GM12878 (cell line): ENCODE measurements at regions not wholly inside any gene's neighbourhood (a gene's known extent, or its start where the extent isn't known, plus 50 kb on each side); places are given as distances from the start of the nearest gene placed in this dataset.

ENCODE experiments used
- ATAC-seq: fragments of 200-7000 bp; cut with Tn5 transposase; 3 replicates; pipeline ENCODE4 v1.9.1; 2020; ENCODE audit warnings: mild to moderate bottlenecking, moderate library complexity
- BruUV-seq: library from RNA; stranded (reverse); fragments of 400-500 nt; replicated peaks from 2 replicates; lab custom pipeline; 2021; lab: Mats Ljungman, UMichigan
- CTCF ChIA-PET: fragments of 300-600 bp; sonication (Branson Sonifier 250); formaldehyde crosslinking; extraction: SDS; loops from one replicate; lab custom pipeline; 2021; ENCODE audit warnings: inconsistent platforms; lab: Yijun Ruan, JAX
- POLR2A ChIA-PET: fragments of 350-600 bp; formaldehyde crosslinking; extraction: SDS; loops from one replicate; lab custom pipeline; 2021; ENCODE audit warnings: inconsistent platforms; lab: Charles Lee
- RAD21 ChIA-PET: fragments of 300-600 bp; sonication (Branson Sonifier 250); formaldehyde crosslinking; loops from one replicate; lab custom pipeline; 2023; ENCODE audit warnings: antibody characterized with exemption; ENCODE audit not compliant: unreplicated experiment; lab: Charles Lee
- SMC1A ChIA-PET: fragments of 300-600 bp; sonication (Branson Sonifier 250); formaldehyde crosslinking; loops from one replicate; lab custom pipeline; 2023; ENCODE audit not compliant: unreplicated experiment, uncharacterized antibody; lab: Charles Lee
- DNase-seq: peaks from one replicate; pipeline ENCODE4 v3.0.0-alpha.2; 2011; ENCODE audit warnings: low read depth, low spot score
- FAIRE-seq: peaks from 3 replicates; lab custom pipeline; 2011; peaks lifted over from hg19 to GRCh38; lab: Jason Lieb, UNC
- H2AFZ ChIP-seq: 2 replicates; pipeline ENCODE4 v1.6.0; 2011; ENCODE audit warnings: low read depth, low read length, control low read depth; ENCODE audit not compliant: control insufficient read depth
- H3K27ac ChIP-seq: 2 replicates; pipeline ENCODE4 v1.5.1; 2011; ENCODE audit warnings: control low read depth; ENCODE audit not compliant: control insufficient read depth, insufficient read depth
- H3K27me3 ChIP-seq, 2 experiments: replicated peaks in 1 of 2; 2 replicates each; pipeline versions ENCODE4 v1.6.0 to v1.6.1; 2011; ENCODE audit warnings: low read length in 1 of 2; ENCODE audit not compliant: control insufficient read depth in 2 of 2, insufficient read depth in 2 of 2
- H3K36me3 ChIP-seq, 2 experiments: 2 replicates each; pipeline ENCODE4 v1.5.1; 2011; ENCODE audit warnings: low read length in 1 of 2; ENCODE audit not compliant: control insufficient read depth in 2 of 2, insufficient read depth in 2 of 2
- H3K4me1 ChIP-seq: 2 replicates; pipeline ENCODE4 v1.6.1; 2011; ENCODE audit warnings: mild to moderate bottlenecking, low read length, moderate library complexity, mixed read lengths; ENCODE audit not compliant: control insufficient read depth, insufficient read depth
- H3K4me2 ChIP-seq: 2 replicates; pipeline ENCODE4 v1.6.0; 2011; ENCODE audit warnings: control low read depth; ENCODE audit not compliant: control insufficient read depth, insufficient read depth
- H3K4me3 ChIP-seq: fragments of 200-600 bp; sonication (generic); 2 replicates; pipeline ENCODE4 v1.5.1; 2016
- H3K79me2 ChIP-seq: 2 replicates; pipeline ENCODE4 v1.6.0; 2011; ENCODE audit warnings: low read length; ENCODE audit not compliant: control insufficient read depth, insufficient read depth
- H3K9ac ChIP-seq: 2 replicates; pipeline ENCODE4 v1.8.0; 2011; ENCODE audit warnings: low read length, control low read depth, mixed read lengths; ENCODE audit not compliant: control insufficient read depth, insufficient read depth
- H3K9me3 ChIP-seq: replicated peaks from 3 replicates; pipeline ENCODE4 v1.5.1; 2011; ENCODE audit warnings: mild to moderate bottlenecking, low read length; ENCODE audit not compliant: control insufficient read depth, insufficient read depth
- H4K20me1 ChIP-seq: 2 replicates; pipeline ENCODE4 v1.6.0; 2011; ENCODE audit not compliant: control insufficient read depth, insufficient read depth
- CEBPZ ChIP-seq: fragments of 150-350 bp; IDR thresholded peaks from 2 replicates; pipeline ENCODE4 v1.6.1; 2016; ENCODE audit warnings: low read depth, low read length
- HDGF ChIP-seq: fragments of 450-650 bp; IDR thresholded peaks from 2 replicates; pipeline ENCODE4 v1.6.1; 2016; ENCODE audit warnings: antibody characterized with exemption
- PAX5 ChIP-seq: IDR thresholded peaks from 2 replicates; pipeline ENCODE4 v1.6.1; 2011; ENCODE audit warnings: low read depth, low read length, borderline replicate concordance
- TBL1XR1 ChIP-seq: IDR thresholded peaks from 2 replicates; pipeline ENCODE4 v1.6.1; 2012; ENCODE audit warnings: low read depth, low read length, improper control_type of control experiment
- TCF7 ChIP-seq: IDR thresholded peaks from 2 replicates; pipeline ENCODE4 v1.6.1; 2014; ENCODE audit warnings: antibody characterized with exemption, borderline replicate concordance
- WGBS: methylation state at CpG from one replicate; pipeline ENCODE4 v1.1.6; 2016; ENCODE audit warnings: low lambda C conversion rate; ENCODE audit not compliant: insufficient replicate concordance, insufficient coverage; ENCODE audit errors: missing lambda C conversion rate; 5-methylcytosine and 5-hydroxymethylcytosine counted together
- in situ Hi-C: fragments of 300-500 bp; cut with MboI; formaldehyde crosslinking; loops from 9 replicates; pipeline ENCODE4 v1.14.3; 2018; ENCODE audit warnings: mixed read lengths
- intact Hi-C: fragments of 100-400 bp; cut with micrococcal nuclease; formaldehyde crosslinking; loops from one replicate; pipeline ENCODE4 v1.14.2; 2022; ENCODE audit not compliant: unreplicated experiment
- TF ChIP-seq, protein P1 (sequence below): fragments of 450-650 bp; IDR thresholded peaks from 2 replicates; pipeline ENCODE4 v1.6.1; 2016; ENCODE audit warnings: mild to moderate bottlenecking
- TF ChIP-seq, protein P2 (sequence below): IDR thresholded peaks from 2 replicates; pipeline ENCODE4 v1.6.1; 2012; ENCODE audit warnings: mild to moderate bottlenecking, low read depth, low read length
- TF ChIP-seq, protein P3 (sequence below), 3 experiments: IDR thresholded peaks in 2 of 3; conservative IDR thresholded peaks in 1 of 3; 2 replicates each; pipeline ENCODE4 v1.5.1; 2011; ENCODE audit warnings: low read depth in 3 of 3, low read length in 3 of 3, mild to moderate bottlenecking in 3 of 3, control low read depth in 2 of 3, moderate library complexity in 2 of 3, inconsistent platforms in 1 of 3, mixed read lengths in 1 of 3; ENCODE audit not compliant: control insufficient read depth in 2 of 3, insufficient read depth in 1 of 3; ENCODE audit errors: extremely low read depth in 1 of 3

- intact Hi-C loops (no loop called here), in situ Hi-C loops (no loop called here)
- no peak for ATAC-seq
- CTCF ChIA-PET, result interaction anchor here (0.9 to 2.4 kb wide), 2 partner anchors 16 to 34 kb away, joined by 4 to 6 read pairs; no protein-coding TSS in a partner anchor
- DNase-seq, result no peak
- POLR2A ChIA-PET, result no interaction called here
- Histone ChIP-seq H3K9me3 (no peaks in the 10 kb centered on the region), H3K79me2 (no peaks in the 10 kb centered on the region), H2AFZ (no peak overlapping the region), H3K27me3 (no peaks in the 10 kb centered on the region), H3K4me3 (no peak overlapping the region), H3K36me3 (no peaks in the 10 kb centered on the region), H4K20me1 (no peaks in the 10 kb centered on the region), H3K4me2 (no peak overlapping the region), H3K9ac (no peak overlapping the region), H3K4me1 (no peaks in the 10 kb centered on the region), H3K27ac (no peak overlapping the region)
- RAD21 ChIA-PET, result interaction anchor here (0.7 kb wide), 1 partner anchor 287 kb away, joined by 3 read pairs; no protein-coding TSS in a partner anchor
- TF ChIP-seq, protein P1, sequence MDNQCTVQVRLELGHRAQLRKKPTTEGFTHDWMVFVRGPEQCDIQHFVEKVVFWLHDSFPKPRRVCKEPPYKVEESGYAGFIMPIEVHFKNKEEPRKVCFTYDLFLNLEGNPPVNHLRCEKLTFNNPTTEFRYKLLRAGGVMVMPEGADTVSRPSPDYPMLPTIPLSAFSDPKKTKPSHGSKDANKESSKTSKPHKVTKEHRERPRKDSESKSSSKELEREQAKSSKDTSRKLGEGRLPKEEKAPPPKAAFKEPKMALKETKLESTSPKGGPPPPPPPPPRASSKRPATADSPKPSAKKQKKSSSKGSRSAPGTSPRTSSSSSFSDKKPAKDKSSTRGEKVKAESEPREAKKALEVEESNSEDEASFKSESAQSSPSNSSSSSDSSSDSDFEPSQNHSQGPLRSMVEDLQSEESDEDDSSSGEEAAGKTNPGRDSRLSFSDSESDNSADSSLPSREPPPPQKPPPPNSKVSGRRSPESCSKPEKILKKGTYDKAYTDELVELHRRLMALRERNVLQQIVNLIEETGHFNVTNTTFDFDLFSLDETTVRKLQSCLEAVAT, result no peak
- TF ChIP-seq, protein P2, sequence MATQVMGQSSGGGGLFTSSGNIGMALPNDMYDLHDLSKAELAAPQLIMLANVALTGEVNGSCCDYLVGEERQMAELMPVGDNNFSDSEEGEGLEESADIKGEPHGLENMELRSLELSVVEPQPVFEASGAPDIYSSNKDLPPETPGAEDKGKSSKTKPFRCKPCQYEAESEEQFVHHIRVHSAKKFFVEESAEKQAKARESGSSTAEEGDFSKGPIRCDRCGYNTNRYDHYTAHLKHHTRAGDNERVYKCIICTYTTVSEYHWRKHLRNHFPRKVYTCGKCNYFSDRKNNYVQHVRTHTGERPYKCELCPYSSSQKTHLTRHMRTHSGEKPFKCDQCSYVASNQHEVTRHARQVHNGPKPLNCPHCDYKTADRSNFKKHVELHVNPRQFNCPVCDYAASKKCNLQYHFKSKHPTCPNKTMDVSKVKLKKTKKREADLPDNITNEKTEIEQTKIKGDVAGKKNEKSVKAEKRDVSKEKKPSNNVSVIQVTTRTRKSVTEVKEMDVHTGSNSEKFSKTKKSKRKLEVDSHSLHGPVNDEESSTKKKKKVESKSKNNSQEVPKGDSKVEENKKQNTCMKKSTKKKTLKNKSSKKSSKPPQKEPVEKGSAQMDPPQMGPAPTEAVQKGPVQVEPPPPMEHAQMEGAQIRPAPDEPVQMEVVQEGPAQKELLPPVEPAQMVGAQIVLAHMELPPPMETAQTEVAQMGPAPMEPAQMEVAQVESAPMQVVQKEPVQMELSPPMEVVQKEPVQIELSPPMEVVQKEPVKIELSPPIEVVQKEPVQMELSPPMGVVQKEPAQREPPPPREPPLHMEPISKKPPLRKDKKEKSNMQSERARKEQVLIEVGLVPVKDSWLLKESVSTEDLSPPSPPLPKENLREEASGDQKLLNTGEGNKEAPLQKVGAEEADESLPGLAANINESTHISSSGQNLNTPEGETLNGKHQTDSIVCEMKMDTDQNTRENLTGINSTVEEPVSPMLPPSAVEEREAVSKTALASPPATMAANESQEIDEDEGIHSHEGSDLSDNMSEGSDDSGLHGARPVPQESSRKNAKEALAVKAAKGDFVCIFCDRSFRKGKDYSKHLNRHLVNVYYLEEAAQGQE, result no peak
- TF ChIP-seq PAX5, result no peak
- TF ChIP-seq CEBPZ, result no peak
- TF ChIP-seq TCF7, result no peak
- TF ChIP-seq TBL1XR1, result no peak
- TF ChIP-seq, protein P3, sequence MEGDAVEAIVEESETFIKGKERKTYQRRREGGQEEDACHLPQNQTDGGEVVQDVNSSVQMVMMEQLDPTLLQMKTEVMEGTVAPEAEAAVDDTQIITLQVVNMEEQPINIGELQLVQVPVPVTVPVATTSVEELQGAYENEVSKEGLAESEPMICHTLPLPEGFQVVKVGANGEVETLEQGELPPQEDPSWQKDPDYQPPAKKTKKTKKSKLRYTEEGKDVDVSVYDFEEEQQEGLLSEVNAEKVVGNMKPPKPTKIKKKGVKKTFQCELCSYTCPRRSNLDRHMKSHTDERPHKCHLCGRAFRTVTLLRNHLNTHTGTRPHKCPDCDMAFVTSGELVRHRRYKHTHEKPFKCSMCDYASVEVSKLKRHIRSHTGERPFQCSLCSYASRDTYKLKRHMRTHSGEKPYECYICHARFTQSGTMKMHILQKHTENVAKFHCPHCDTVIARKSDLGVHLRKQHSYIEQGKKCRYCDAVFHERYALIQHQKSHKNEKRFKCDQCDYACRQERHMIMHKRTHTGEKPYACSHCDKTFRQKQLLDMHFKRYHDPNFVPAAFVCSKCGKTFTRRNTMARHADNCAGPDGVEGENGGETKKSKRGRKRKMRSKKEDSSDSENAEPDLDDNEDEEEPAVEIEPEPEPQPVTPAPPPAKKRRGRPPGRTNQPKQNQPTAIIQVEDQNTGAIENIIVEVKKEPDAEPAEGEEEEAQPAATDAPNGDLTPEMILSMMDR (IDR thresholded peaks at IDR 0.05 in 2 of 3, conservative IDR thresholded peaks at IDR 0.05 in 1 of 3; ENCODE audit: control insufficient read depth in 2 of 3, extremely low read depth in 1 of 3, insufficient read depth in 1 of 3, low read depth in 3 of 3, low read length in 3 of 3), result no peak
- no peak for TF ChIP-seq HDGF
- no CpG with 5 or more reads among the region's 1 CpG for WGBS
- no TSS peak for BruUV-seq
- no peak for FAIRE-seq
- SMC1A ChIA-PET, result interaction anchor here (0.8 to 4.0 kb wide), 3 partner anchors 10 to 15 kb away, joined by 4 to 26 read pairs (median 9); no protein-coding TSS in a partner anchor
Measured at GRCh38 chr6:140285998-140286690, 911.7 kb upstream of the CITED2 start.
